ENCODE measurements at regions not wholly inside any gene's neighbourhood (a gene's known extent, or its start where the extent isn't known, plus 50 kb on each side); places are given as distances from the start of the nearest gene placed in this dataset.

- intact Hi-C loops (cut with micrococcal nuclease) = no loop called here
- CTCF ChIA-PET = no interaction called here
- H3K36me3 Mint-ChIP-seq (ENCODE audit: low read depth) = no peaks in the 10 kb centered on the region
- ATAC-seq = no peak
- no peak overlapping the region for H3K27ac Mint-ChIP-seq
- H3K4me1 Mint-ChIP-seq (ENCODE audit: low read depth) = no peaks in the 10 kb centered on the region
- H3K4me3 Mint-ChIP-seq = no peak overlapping the region
- TF ChIP-seq, protein P1, sequence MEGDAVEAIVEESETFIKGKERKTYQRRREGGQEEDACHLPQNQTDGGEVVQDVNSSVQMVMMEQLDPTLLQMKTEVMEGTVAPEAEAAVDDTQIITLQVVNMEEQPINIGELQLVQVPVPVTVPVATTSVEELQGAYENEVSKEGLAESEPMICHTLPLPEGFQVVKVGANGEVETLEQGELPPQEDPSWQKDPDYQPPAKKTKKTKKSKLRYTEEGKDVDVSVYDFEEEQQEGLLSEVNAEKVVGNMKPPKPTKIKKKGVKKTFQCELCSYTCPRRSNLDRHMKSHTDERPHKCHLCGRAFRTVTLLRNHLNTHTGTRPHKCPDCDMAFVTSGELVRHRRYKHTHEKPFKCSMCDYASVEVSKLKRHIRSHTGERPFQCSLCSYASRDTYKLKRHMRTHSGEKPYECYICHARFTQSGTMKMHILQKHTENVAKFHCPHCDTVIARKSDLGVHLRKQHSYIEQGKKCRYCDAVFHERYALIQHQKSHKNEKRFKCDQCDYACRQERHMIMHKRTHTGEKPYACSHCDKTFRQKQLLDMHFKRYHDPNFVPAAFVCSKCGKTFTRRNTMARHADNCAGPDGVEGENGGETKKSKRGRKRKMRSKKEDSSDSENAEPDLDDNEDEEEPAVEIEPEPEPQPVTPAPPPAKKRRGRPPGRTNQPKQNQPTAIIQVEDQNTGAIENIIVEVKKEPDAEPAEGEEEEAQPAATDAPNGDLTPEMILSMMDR (IDR thresholded peaks at IDR 0.05) = no peak
- POLR2A ChIA-PET = no interaction called here
- H3K27me3 Mint-ChIP-seq = peaks cover 9% of the 10 kb centered on the region
- H3K9me3 Mint-ChIP-seq = no peaks in the 10 kb centered on the region
- DNase-seq = no peak
These were observed 324.0 kb upstream of the MAP3K7 start for GRCh38 chr6:90910893-90911292.

- peaks cover 2% of the 10 kb centered on the region for H3K27me3 Mint-ChIP-seq
- H3K27ac Mint-ChIP-seq = no peak overlapping the region
- ATAC-seq = no peak
- no peaks in the 10 kb centered on the region for H3K4me1 Mint-ChIP-seq (ENCODE audit: low read depth)
- no peaks in the 10 kb centered on the region for H3K36me3 Mint-ChIP-seq (ENCODE audit: low read depth)
- H3K4me3 Mint-ChIP-seq = no peak overlapping the region
- no peak for DNase-seq
- TF ChIP-seq, protein P1 (IDR thresholded peaks at IDR 0.05) = no peak
- no peaks in the 10 kb centered on the region for H3K9me3 Mint-ChIP-seq
- CTCF ChIA-PET = no interaction called here
- POLR2A ChIA-PET = no interaction called here
- intact Hi-C loops (cut with micrococcal nuclease) = no loop called here
These were observed 321.2 kb upstream of the MAP3K7 start for GRCh38 chr6:90907931-90908655.

- Mint-ChIP-seq H3K27me3 (no peaks in the 10 kb centered on the region), H3K9me3 (no peaks in the 10 kb centered on the region), H3K27ac (no peak overlapping the region), H3K36me3 (ENCODE audit: low read depth) (no peaks in the 10 kb centered on the region), H3K4me3 (no peak overlapping the region), H3K4me1 (ENCODE audit: low read depth) (no peaks in the 10 kb centered on the region)
- no peak for DNase-seq
- TF ChIP-seq, protein P1 (IDR thresholded peaks at IDR 0.05) = no peak
- intact Hi-C loops (cut with micrococcal nuclease) = no loop called here
- ChIA-PET CTCF (no interaction called here), POLR2A (no interaction called here)
- ATAC-seq = no peak
These were observed 318.5 kb upstream of the MAP3K7 start for GRCh38 chr6:90905351-90905750.

DNA sequence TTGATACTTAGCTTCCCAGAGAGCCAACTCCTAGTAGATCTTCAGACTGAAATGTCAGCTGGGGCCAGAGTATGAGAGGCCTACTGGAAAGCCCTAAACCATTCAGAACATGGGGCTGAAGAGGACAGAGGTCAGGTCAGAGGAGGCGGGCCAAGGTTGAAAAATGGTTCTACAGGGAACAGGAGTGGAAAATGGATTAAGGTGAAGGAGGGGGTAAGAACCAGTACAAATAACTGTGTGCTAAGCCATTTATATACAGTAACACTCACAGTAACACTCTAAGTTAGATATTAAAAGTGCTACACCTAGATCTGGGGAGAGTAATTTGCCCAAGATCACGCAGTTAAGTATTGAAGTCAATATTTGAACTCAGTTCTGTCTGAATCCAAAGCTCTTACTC lies 313.2 kb upstream of the MAP3K7 start:
- ATAC-seq (no peak), DNase-seq (no peak)
- POLR2A ChIA-PET = no interaction called here
- H3K27me3 Mint-ChIP-seq = peaks cover 4% of the 10 kb centered on the region
- CTCF ChIA-PET = no interaction called here
- no peaks in the 10 kb centered on the region for H3K36me3 Mint-ChIP-seq (ENCODE audit: low read depth)
- no peak overlapping the region for H3K4me3 Mint-ChIP-seq
- H3K9me3 Mint-ChIP-seq = no peaks in the 10 kb centered on the region
- intact Hi-C loops (cut with micrococcal nuclease) = no loop called here
- TF ChIP-seq, protein P1 (IDR thresholded peaks at IDR 0.05) = no peak
- no peak overlapping the region for H3K27ac Mint-ChIP-seq
- no peaks in the 10 kb centered on the region for H3K4me1 Mint-ChIP-seq (ENCODE audit: low read depth)

GRCh38 chr6:90898763-90899162 lies 311.9 kb upstream of the MAP3K7 start:
- intact Hi-C loops (cut with micrococcal nuclease) = no loop called here
- POLR2A ChIA-PET = no interaction called here
- CTCF ChIA-PET = no interaction called here
- H3K27ac Mint-ChIP-seq = no peak overlapping the region
- H3K4me3 Mint-ChIP-seq = no peak overlapping the region
- no peak for ATAC-seq
- DNase-seq = no peak
- H3K9me3 Mint-ChIP-seq = no peaks in the 10 kb centered on the region
- TF ChIP-seq, protein P1 (IDR thresholded peaks at IDR 0.05) = no peak
- H3K27me3 Mint-ChIP-seq = peaks cover 4% of the 10 kb centered on the region
- no peaks in the 10 kb centered on the region for H3K4me1 Mint-ChIP-seq (ENCODE audit: low read depth)
- no peaks in the 10 kb centered on the region for H3K36me3 Mint-ChIP-seq (ENCODE audit: low read depth)

Measured in activated CD8-positive, alpha-beta T cell treated with anti-CD3 and anti-CD28 coated beads for 36 hours (primary cell).